ENCODE measurements at regions not wholly inside any gene's neighbourhood (a gene's known extent, or its start where the extent isn't known, plus 50 kb on each side); places are given as distances from the start of the nearest gene placed in this dataset.

GRCh38 chr22:47434336-47435203, 672.1 kb downstream of the TBC1D22A start:
- ATAC-seq, result no peak

GRCh38 chr22:47433627-47434026, 671.2 kb downstream of the TBC1D22A start:
- no peak for ATAC-seq
- TF ChIP-seq CREB5 (CRISPR knock-in tag; IDR thresholded peaks at IDR 0.05; ENCODE audit: low read depth) (no peak), TOX (CRISPR knock-in tag; IDR thresholded peaks at IDR 0.05; ENCODE audit: borderline replicate concordance) (no peak), ISL1 (CRISPR knock-in tag; IDR thresholded peaks at IDR 0.05) (no peak), ZNF70 (CRISPR knock-in tag; IDR thresholded peaks at IDR 0.05) (no peak), PATZ1 (CRISPR knock-in tag; IDR thresholded peaks at IDR 0.05; ENCODE audit: borderline replicate concordance) (no peak), BACH2 (CRISPR knock-in tag; IDR thresholded peaks at IDR 0.05; ENCODE audit: borderline replicate concordance) (no peak), TCF4 (CRISPR knock-in tag; IDR thresholded peaks at IDR 0.05; ENCODE audit: borderline replicate concordance) (no peak), ZC3H10 (CRISPR knock-in tag; IDR thresholded peaks at IDR 0.05) (no peak), PPARA (CRISPR knock-in tag; IDR thresholded peaks at IDR 0.05; ENCODE audit: borderline replicate concordance) (no peak), ZFP30 (CRISPR knock-in tag; IDR thresholded peaks at IDR 0.05) (no peak), OSR1 (CRISPR knock-in tag; IDR thresholded peaks at IDR 0.05) (no peak), CSRNP3 (CRISPR knock-in tag; IDR thresholded peaks at IDR 0.05) (no peak), ZFP3 (CRISPR knock-in tag; IDR thresholded peaks at IDR 0.05) (no peak), SNAI2 (CRISPR knock-in tag; IDR thresholded peaks at IDR 0.05) (no peak), GLIS3 (CRISPR knock-in tag; IDR thresholded peaks at IDR 0.05) (no peak), TSHZ2 (CRISPR knock-in tag; IDR thresholded peaks at IDR 0.05) (no peak), CSDC2 (CRISPR knock-in tag; IDR thresholded peaks at IDR 0.05) (no peak), ARNTL (CRISPR knock-in tag; IDR thresholded peaks at IDR 0.05; ENCODE audit: borderline replicate concordance, low read depth) (no peak), RARB (CRISPR knock-in tag; IDR thresholded peaks at IDR 0.05) (no peak)

More at GRCh38 chr22:47434336-47435203, 672.1 kb downstream of the TBC1D22A start:
- TF ChIP-seq CSDC2 (CRISPR knock-in tag; IDR thresholded peaks at IDR 0.05) (no peak), CSRNP3 (CRISPR knock-in tag; IDR thresholded peaks at IDR 0.05) (no peak), GLIS3 (CRISPR knock-in tag; IDR thresholded peaks at IDR 0.05) (no peak), ZC3H10 (CRISPR knock-in tag; IDR thresholded peaks at IDR 0.05) (no peak), ZNF8 (CRISPR knock-in tag; IDR thresholded peaks at IDR 0.05) (no peak), TOX (CRISPR knock-in tag; IDR thresholded peaks at IDR 0.05; ENCODE audit: borderline replicate concordance) (no peak), SNAI2 (CRISPR knock-in tag; IDR thresholded peaks at IDR 0.05) (no peak), BACH2 (CRISPR knock-in tag; IDR thresholded peaks at IDR 0.05; ENCODE audit: borderline replicate concordance) (no peak), ZFP3 (CRISPR knock-in tag; IDR thresholded peaks at IDR 0.05) (no peak)

- TF ChIP-seq GLIS3 (CRISPR knock-in tag; IDR thresholded peaks at IDR 0.05), result no peak
- no peak for TF ChIP-seq RARB (CRISPR knock-in tag; IDR thresholded peaks at IDR 0.05)
- TF ChIP-seq OSR1 (CRISPR knock-in tag; IDR thresholded peaks at IDR 0.05), result no peak
- TF ChIP-seq CSDC2 (CRISPR knock-in tag; IDR thresholded peaks at IDR 0.05), result no peak
- no peak for TF ChIP-seq CSRNP3 (CRISPR knock-in tag; IDR thresholded peaks at IDR 0.05)
- no peak for TF ChIP-seq ZC3H10 (CRISPR knock-in tag; IDR thresholded peaks at IDR 0.05)
- TF ChIP-seq ARNTL (CRISPR knock-in tag; IDR thresholded peaks at IDR 0.05; ENCODE audit: borderline replicate concordance, low read depth), result no peak
- TF ChIP-seq ZNF8 (CRISPR knock-in tag; IDR thresholded peaks at IDR 0.05), result no peak
- TF ChIP-seq ZNF70 (CRISPR knock-in tag; IDR thresholded peaks at IDR 0.05), result no peak
- no peak for TF ChIP-seq ESRRG (CRISPR knock-in tag; IDR thresholded peaks at IDR 0.05)
- TF ChIP-seq CREB5 (CRISPR knock-in tag; IDR thresholded peaks at IDR 0.05; ENCODE audit: low read depth), result no peak
- TF ChIP-seq PPARA (CRISPR knock-in tag; IDR thresholded peaks at IDR 0.05; ENCODE audit: borderline replicate concordance), result no peak
- no peak for TF ChIP-seq TCF4 (CRISPR knock-in tag; IDR thresholded peaks at IDR 0.05; ENCODE audit: borderline replicate concordance)
- ATAC-seq, result no peak
Measured at GRCh38 chr22:47432683-47433082, 670.2 kb downstream of the TBC1D22A start.

All from SK-N-SH treated with all-trans-retinoic acid at 6 μM for 48 hours (cell line).